Hindlimb muscle (tissue), 1 donor: ENCODE measurements at regions not wholly inside any gene's neighbourhood (a gene's known extent, or its start where the extent isn't known, plus 50 kb on each side); places are given as distances from the start of the nearest gene placed in this dataset.

ENCODE experiments used
- DNase-seq: peaks from one replicate; pipeline ENCODE4 v3.0.0-alpha.2; 2013

DNA sequence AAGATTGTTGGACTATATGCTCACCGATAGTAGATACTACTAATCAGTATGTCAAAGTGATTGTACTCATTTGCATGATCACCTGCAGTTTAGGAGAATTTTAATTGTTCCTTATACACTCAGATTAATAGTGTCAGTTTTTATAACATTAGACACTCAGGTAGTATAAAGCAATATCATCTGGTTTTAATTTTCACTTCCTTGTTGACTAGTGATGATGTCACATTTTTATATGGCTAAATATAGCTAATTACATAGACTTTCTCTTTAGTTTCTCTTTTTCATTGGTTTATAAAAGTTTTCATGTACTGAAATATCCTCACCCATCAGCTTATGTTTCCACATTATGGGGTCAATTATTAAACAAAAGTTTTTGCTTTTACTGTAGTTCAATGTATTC is 1332.4 kb upstream of the ADGRL2 start:
- DNase-seq = no peak

GRCh38 chr1:80462006-80462405 is 1338.7 kb upstream of the ADGRL2 start:
- no peak for DNase-seq

DNA sequence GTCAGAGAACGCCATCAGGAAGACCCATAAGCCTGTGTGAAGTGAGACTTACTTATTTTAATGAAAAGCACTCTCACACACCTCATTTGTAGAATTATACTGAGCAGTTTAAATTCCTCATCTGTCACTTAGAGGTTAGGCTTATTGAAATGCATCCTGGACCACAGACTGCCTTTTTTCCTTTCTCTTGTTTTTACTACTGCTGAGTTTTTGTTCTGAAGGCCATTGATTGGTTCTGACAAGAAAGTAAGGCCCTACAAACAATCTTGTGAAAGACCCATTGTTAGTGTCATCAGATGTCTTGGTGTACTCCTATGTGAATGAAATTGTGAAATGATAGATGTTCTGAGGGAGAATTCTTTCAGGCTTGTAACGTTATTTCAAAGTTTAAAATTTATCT is 1343.3 kb upstream of the ADGRL2 start:
- DNase-seq = no peak

DNA sequence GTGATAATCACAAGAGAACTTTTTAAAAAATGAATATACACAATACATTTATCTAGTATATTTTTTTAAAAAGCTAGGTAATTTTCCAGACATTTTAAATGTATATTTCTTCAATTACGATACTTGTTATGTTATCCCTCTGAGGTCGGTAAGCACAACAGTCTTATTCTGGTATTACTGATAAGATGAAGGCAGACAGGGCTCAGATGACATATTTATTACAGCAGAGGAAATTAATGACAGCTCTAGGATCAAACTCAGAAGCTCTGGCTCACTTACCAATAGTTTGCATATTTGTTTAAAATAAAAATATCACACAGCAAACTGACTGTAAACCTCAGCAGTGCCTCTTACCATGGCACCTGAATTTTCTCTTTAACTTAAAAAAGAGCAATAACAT is 1347.0 kb upstream of the ADGRL2 start:
- DNase-seq = no peak

GRCh38 chr1:80450711-80451110 is 1350.0 kb upstream of the ADGRL2 start:
- no peak for DNase-seq

GRCh38 chr1:80448081-80448480 is 1352.7 kb upstream of the ADGRL2 start:
- DNase-seq = peak; percentile 12

- DNase-seq = no peak
Measured at GRCh38 chr1:80447526-80447925, 1353.2 kb upstream of the ADGRL2 start.

- DNase-seq = no peak
Measured at GRCh38 chr1:80445033-80445432, 1355.7 kb upstream of the ADGRL2 start.

DNA sequence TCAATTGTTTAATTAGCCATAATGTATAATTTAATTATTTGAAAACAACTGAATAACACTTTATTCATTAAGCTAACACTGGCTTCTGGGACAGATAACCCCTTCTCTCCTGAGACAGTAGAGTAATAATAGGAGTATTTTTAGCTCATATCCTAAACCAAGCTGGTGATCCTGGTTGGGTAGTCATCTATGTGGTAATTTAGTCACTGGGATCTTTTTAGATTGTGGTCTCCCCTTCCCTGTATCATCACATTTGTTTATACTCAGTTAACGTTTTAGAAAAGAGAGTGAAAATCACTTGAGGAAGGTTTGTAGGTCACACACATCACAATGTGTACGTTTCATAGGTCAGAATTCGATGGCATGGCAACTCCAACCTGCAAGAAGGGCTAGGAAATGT is 1356.6 kb upstream of the ADGRL2 start:
- DNase-seq = no peak

GRCh38 chr1:80441664-80442063 is 1359.1 kb upstream of the ADGRL2 start:
- DNase-seq = no peak

DNA sequence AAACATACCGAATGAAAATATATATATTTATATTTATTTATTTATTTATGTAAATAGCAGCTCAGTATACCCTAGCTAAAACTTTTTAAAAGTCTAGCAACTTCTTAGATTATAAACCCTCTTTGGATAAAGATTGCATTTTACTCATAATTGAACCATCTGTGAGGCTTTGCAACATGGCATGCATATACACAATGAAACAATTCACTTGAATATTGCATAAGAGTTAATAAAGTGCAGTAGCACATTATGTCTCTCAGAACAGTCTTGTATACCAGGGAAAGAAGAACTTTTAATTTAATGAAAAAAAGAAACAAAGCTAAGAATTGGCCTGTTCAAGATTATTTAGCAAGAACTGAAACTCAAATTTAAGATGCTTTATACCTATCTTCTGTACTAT is 1363.9 kb upstream of the ADGRL2 start:
- DNase-seq = no peak

DNA sequence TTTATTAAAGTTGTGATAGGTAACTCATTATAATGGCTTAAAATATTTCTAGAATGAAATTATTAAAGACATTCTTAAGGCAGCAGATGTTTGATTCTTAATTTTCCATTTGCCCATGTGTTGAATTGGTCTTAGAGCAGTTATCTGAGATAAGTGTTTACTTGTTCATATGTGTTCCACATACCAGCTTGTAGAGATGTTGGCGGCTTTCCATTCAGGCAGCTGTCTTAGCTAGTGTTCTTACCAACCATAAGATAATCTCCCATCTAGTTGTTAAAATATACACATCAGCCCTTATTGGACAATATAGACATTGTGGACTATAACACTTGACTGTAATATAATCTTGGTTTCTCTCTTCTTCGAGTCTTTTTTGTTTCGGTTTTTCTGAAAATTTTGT is 1372.9 kb upstream of the ADGRL2 start:
- peak; percentile 16 for DNase-seq

DNA sequence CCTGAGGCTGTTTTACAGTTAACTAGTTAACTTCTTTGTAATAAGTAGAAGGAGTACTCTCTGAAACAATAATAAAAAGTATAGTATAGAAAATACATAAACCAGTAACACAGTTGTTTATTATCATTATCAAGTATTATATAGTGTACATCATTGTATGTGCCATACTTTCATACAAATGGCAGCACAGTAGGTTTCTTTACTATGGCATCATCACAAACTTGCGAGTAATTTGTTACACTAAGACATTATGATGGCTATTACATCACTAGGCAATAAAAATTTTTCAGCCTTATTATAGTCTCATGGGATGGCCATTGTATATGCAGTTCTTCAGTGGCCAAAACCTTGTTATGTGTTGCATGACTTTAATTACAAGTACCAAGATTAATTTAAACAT is 1376.5 kb upstream of the ADGRL2 start:
- no peak for DNase-seq

GRCh38 chr1:80418134-80418533 is 1382.6 kb upstream of the ADGRL2 start:
- no peak for DNase-seq

- no peak for DNase-seq
Measured at GRCh38 chr1:80417671-80418070, 1383.1 kb upstream of the ADGRL2 start.

DNA sequence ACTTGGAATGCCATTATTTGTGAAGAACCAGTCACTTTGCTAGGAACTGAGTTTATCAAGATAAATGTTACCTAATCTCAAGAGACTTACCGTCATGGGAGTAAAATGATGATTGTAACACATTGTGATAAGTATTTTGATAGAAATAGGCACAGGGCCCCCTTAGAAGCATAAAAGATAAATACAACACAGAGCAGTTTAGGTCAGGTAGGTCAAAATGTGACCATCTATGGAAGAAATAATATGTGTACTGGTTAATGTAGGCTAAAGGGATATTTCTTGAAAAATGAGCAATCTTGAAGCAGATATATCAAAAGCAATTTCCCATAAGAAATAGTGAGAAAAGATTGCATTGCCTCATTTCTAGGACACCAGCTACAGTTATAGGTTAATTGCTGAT is 1386.8 kb upstream of the ADGRL2 start:
- DNase-seq = no peak

GRCh38 chr1:80410233-80410632 is 1390.5 kb upstream of the ADGRL2 start:
- DNase-seq = no peak

DNA sequence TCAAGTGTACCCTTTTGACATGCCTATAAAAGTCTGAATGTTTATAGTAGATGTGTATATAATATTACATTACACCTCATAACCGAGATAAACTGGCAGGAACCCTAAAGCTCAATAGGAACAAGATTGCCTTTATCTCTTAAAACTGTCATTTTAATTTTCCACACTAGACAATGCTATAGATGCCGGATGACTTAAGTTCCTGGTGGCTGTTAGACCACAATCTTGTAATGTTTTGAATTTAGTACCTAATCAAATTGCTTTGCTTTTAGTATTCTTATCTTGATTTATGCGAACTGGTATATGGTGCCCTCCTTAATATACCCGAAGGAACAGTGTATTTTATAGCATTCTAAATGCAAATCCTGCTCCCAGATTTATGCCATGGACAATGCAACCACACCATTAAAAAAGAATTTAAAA is 1397.0 kb upstream of the ADGRL4 start:
- DNase-seq = no peak

- DNase-seq = no peak
Measured at GRCh38 chr1:80402625-80403024, 1396.1 kb upstream of the ADGRL4 start.

- no peak for DNase-seq
Measured at GRCh38 chr1:80401757-80402156, 1395.2 kb upstream of the ADGRL4 start.

DNA sequence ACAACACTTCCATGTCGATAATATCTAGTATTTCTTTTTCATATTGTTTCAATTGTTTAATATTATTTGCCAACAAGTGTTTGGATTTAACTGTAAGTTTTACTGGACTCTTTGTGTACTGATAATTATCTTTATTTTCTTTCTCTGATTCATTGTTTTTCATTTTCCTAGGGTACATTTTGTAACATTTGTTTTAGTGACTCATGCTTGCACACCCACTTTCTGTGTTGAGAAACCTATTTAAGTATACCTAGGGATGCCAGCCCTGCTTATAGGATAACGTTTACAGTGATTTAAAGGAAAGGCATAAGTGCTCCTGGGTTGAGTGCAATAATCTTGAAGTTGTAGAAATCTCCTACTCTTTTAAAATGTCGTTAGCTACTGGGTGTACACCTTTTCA is 1386.0 kb upstream of the ADGRL4 start:
- DNase-seq = no peak

GRCh38 chr1:80385650-80386049 is 1379.1 kb upstream of the ADGRL4 start:
- no peak for DNase-seq

GRCh38 chr1:80384959-80385358 is 1378.4 kb upstream of the ADGRL4 start:
- no peak for DNase-seq

DNA sequence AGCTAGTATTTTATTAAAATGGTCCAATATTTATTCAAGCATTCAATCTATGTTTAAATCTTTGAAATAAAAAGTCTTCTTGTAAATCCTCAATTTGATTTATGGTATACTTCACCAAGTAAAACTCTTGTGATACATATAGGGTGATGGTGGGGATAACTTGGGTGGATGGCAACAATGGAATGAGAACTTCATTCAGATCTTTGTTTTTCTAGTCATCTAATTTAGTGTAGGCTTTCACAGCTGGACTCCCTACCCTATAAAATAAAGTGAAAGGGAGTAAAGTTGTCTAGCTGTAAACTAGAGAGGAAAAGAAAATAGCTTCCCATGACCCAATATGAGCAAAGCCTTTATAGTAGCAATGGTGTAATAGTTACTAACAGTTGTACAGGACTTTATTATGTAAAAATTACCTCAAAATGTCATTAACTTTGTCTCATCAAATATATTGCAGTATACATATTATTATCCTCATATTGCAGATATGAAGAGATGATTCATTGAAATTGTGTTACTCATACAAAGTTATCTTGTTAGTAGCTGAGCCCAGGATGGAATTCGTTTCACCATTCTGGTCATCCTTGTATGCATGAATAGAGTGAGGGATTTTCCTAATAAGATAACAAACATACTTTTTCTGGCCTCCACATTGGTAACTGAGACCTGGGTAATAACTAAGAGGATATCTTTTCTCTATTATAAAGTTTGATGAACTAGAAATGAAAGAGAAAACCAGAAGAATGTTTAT is 1377.7 kb upstream of the ADGRL4 start:
- no peak for DNase-seq

DNA sequence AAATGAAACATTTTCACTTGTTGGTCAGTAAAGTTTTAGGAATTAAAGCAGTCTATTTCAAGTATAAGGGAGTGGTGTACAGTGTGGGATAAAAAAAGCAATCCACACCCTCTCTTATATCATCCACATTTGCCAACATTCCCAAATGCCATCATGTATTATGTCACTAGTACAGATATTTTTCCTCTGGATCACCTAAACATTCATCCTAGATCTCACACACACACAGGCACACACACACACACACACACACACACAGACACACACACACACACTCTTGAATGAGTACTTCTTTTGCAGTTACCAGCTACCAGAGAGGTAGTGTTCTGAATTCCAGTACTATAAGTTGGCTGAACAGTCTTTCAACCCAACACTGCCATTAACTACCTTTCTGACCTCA is 1369.1 kb upstream of the ADGRL4 start:
- no peak for DNase-seq
